ENCODE measurements at regions not wholly inside any gene's neighbourhood (a gene's known extent, or its start where the extent isn't known, plus 50 kb on each side); places are given as distances from the start of the nearest gene placed in this dataset.

DNA sequence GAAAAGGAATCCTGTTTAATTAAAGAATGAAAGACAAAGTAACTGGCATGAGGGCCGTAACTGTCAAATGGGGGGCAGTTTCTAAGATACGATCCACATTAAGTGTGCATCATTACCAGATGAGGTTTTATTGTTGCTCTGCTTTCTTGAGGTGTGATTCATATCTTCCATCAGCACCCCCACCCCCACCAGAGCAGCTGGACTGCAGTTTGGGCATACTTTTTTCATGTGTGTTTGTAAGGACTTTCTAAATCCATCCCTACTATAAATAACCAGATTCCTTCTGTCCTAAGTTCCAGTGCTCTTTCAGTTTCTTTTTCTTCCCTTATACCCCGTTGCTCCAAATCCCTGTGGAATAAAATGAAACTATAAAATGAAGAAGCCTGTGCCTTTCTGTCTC is 142.1 kb downstream of the CDCA7 start:
- Histone ChIP-seq H3K23ac (ENCODE audit: insufficient read length, low read depth, low read length) (no peak overlapping the region), H4K91ac (ENCODE audit: insufficient read length, low read depth, low read length) (no peak overlapping the region), H3K27me3 (ENCODE audit: insufficient read depth, low read length) (no peaks in the 10 kb centered on the region), H3K4me2 (ENCODE audit: insufficient read depth, insufficient read length, low read length) (no peak overlapping the region), H2BK15ac (ENCODE audit: low read depth, low read length) (no peak overlapping the region), H4K5ac (ENCODE audit: insufficient read length, low read depth, low read length) (no peak overlapping the region), H3K79me1 (ENCODE audit: insufficient read depth, low read depth, low read length, poor library complexity, severe bottlenecking) (no peaks in the 10 kb centered on the region), H3K56ac (ENCODE audit: insufficient read length, low read depth, low read length) (no peak overlapping the region), H3K9ac (ENCODE audit: extremely low read depth, insufficient read length, low read length) (no peak overlapping the region), H3K4me1 (ENCODE audit: insufficient read depth, low read length) (no peaks in the 10 kb centered on the region), H4K8ac (replicated peaks; ENCODE audit: insufficient read length, low read depth, low read length) (no peak overlapping the region), H2BK20ac (ENCODE audit: low read depth, low read length, poor library complexity, severe bottlenecking) (no peak overlapping the region), H3T11ph (ENCODE audit: low read length) (no peak overlapping the region), H3K4ac (ENCODE audit: low read depth, low read length) (no peak overlapping the region), H4K20me1 (ENCODE audit: control insufficient read depth, insufficient read depth, insufficient read length) (no peaks in the 10 kb centered on the region), H2BK5ac (ENCODE audit: insufficient read length, low read length) (no peak overlapping the region), H3K9me3 (ENCODE audit: control insufficient read depth, low read depth, low read length) (no peaks in the 10 kb centered on the region), H2AFZ (ENCODE audit: low read length) (no peak overlapping the region), H2BK120ac (ENCODE audit: low read depth, low read length, poor library complexity, severe bottlenecking) (no peak overlapping the region), H3K14ac (ENCODE audit: insufficient read depth, low read length) (no peak overlapping the region), H3K79me2 (ENCODE audit: insufficient read depth, low read length) (no peaks in the 10 kb centered on the region), H2BK12ac (ENCODE audit: insufficient read length, low read depth, low read length) (no peak overlapping the region), H3K23me2 (ENCODE audit: insufficient read length, low read depth, low read length, poor library complexity, severe bottlenecking) (no peaks in the 10 kb centered on the region), H3K27ac (ENCODE audit: insufficient read length, low read depth, low read length) (no peak overlapping the region), H2AK5ac (ENCODE audit: insufficient read length, low read length) (no peak overlapping the region), H3K18ac (ENCODE audit: insufficient read length, low read depth, low read length) (no peak overlapping the region)
- Mint-ChIP-seq H3K27me3 (ENCODE audit: low read depth) (no peaks in the 10 kb centered on the region), H3K4me1 (no peaks in the 10 kb centered on the region), H3K4me3 (no peak overlapping the region), H3K9me3 (peaks cover 14 to 15% of the 10 kb centered on the region in 2 experiments), H3K27ac (no peak overlapping the region), H3K36me3 (ENCODE audit: insufficient read depth in 1 of 3, low read depth in 3 of 3) (peaks cover 2 to 17% (median 7%) of the 10 kb centered on the region in 3 experiments)
- WGBS (ENCODE audit: extremely low coverage, insufficient read length, low lambda C conversion rate): no CpG with 5 or more reads among the region's 3 CpGs
- DNase-seq: no peak
- TF ChIP-seq, protein P1, sequence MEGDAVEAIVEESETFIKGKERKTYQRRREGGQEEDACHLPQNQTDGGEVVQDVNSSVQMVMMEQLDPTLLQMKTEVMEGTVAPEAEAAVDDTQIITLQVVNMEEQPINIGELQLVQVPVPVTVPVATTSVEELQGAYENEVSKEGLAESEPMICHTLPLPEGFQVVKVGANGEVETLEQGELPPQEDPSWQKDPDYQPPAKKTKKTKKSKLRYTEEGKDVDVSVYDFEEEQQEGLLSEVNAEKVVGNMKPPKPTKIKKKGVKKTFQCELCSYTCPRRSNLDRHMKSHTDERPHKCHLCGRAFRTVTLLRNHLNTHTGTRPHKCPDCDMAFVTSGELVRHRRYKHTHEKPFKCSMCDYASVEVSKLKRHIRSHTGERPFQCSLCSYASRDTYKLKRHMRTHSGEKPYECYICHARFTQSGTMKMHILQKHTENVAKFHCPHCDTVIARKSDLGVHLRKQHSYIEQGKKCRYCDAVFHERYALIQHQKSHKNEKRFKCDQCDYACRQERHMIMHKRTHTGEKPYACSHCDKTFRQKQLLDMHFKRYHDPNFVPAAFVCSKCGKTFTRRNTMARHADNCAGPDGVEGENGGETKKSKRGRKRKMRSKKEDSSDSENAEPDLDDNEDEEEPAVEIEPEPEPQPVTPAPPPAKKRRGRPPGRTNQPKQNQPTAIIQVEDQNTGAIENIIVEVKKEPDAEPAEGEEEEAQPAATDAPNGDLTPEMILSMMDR (conservative IDR thresholded peaks at IDR 0.05): no peak
